ENCODE measurements at regions not wholly inside any gene's neighbourhood (a gene's known extent, or its start where the extent isn't known, plus 50 kb on each side); places are given as distances from the start of the nearest gene placed in this dataset.

- no peaks in the 10 kb centered on the region for H3K27me3 ChIP-seq (ENCODE audit: insufficient read depth, low read length)
- H3K27ac ChIP-seq (ENCODE audit: low read depth, low read length, poor library complexity, severe bottlenecking), result no peak overlapping the region
- H3F3A ChIP-seq (ENCODE audit: insufficient read depth, low read length), result no peaks in the 10 kb centered on the region
- no peaks in the 10 kb centered on the region for H3K4me1 ChIP-seq (ENCODE audit: insufficient read depth, low read length, severe bottlenecking)
- no peak overlapping the region for H3K4me2 ChIP-seq (ENCODE audit: low read length)
- no peak overlapping the region for H2AFZ ChIP-seq (ENCODE audit: low read length)
- H3K79me2 ChIP-seq (ENCODE audit: insufficient read depth, low read length), result no peaks in the 10 kb centered on the region
- H4K20me1 ChIP-seq (ENCODE audit: insufficient read depth, low read length), result no peaks in the 10 kb centered on the region
- TF ChIP-seq CTCF (IDR thresholded peaks at IDR 0.05; ENCODE audit: low read length) (no peak), EZH2 (IDR thresholded peaks at IDR 0.05; ENCODE audit: borderline replicate concordance, low read length) (no peak)
- no peak overlapping the region for H3K4me3 ChIP-seq (ENCODE audit: low read depth, low read length, poor library complexity, severe bottlenecking)
- H3K9me3 ChIP-seq (ENCODE audit: low read length), result no peaks in the 10 kb centered on the region
- H3K9ac ChIP-seq (ENCODE audit: low read length), result no peak overlapping the region
- H3K9me2 ChIP-seq (ENCODE audit: low read depth, low read length), result no peaks in the 10 kb centered on the region
- H3K36me3 ChIP-seq (ENCODE audit: insufficient read depth, low read length), result no peaks in the 10 kb centered on the region
Observed at GRCh38 chr22:27668828-27669797, 132.4 kb downstream of the MN1 start.

- Histone ChIP-seq H3K4me3 (ENCODE audit: low read depth, low read length, poor library complexity, severe bottlenecking) (no peak overlapping the region), H3K27ac (ENCODE audit: low read depth, low read length, poor library complexity, severe bottlenecking) (no peak overlapping the region), H3K9me2 (ENCODE audit: low read depth, low read length) (no peaks in the 10 kb centered on the region), H3K4me2 (ENCODE audit: low read length) (no peak overlapping the region), H4K20me1 (ENCODE audit: insufficient read depth, low read length) (no peaks in the 10 kb centered on the region), H3K9me3 (ENCODE audit: low read length) (no peaks in the 10 kb centered on the region), H3K27me3 (ENCODE audit: insufficient read depth, low read length) (no peaks in the 10 kb centered on the region), H3K36me3 (ENCODE audit: insufficient read depth, low read length) (no peaks in the 10 kb centered on the region), H3K4me1 (ENCODE audit: insufficient read depth, low read length, severe bottlenecking) (no peaks in the 10 kb centered on the region), H3K9ac (ENCODE audit: low read length) (no peak overlapping the region), H3F3A (ENCODE audit: insufficient read depth, low read length) (no peaks in the 10 kb centered on the region), H2AFZ (ENCODE audit: low read length) (no peak overlapping the region), H3K79me2 (ENCODE audit: insufficient read depth, low read length) (no peaks in the 10 kb centered on the region)
- TF ChIP-seq EZH2 (IDR thresholded peaks at IDR 0.05; ENCODE audit: borderline replicate concordance, low read length) (no peak), CTCF (IDR thresholded peaks at IDR 0.05; ENCODE audit: low read length) (no peak)
Observed at GRCh38 chr22:27669798-27670599, 131.6 kb downstream of the MN1 start.

GRCh38 chr22:27670701-27671412, 130.7 kb downstream of the MN1 start:
- no peaks in the 10 kb centered on the region for H3K9me3 ChIP-seq (ENCODE audit: low read length)
- no peak overlapping the region for H3K4me3 ChIP-seq (ENCODE audit: low read depth, low read length, poor library complexity, severe bottlenecking)
- H2AFZ ChIP-seq (ENCODE audit: low read length), result no peak overlapping the region
- no peak overlapping the region for H3K9ac ChIP-seq (ENCODE audit: low read length)
- H3F3A ChIP-seq (ENCODE audit: insufficient read depth, low read length), result no peaks in the 10 kb centered on the region
- H3K4me1 ChIP-seq (ENCODE audit: insufficient read depth, low read length, severe bottlenecking), result no peaks in the 10 kb centered on the region
- H3K9me2 ChIP-seq (ENCODE audit: low read depth, low read length), result no peaks in the 10 kb centered on the region
- H3K4me2 ChIP-seq (ENCODE audit: low read length), result no peak overlapping the region
- H3K79me2 ChIP-seq (ENCODE audit: insufficient read depth, low read length), result no peaks in the 10 kb centered on the region
- H4K20me1 ChIP-seq (ENCODE audit: insufficient read depth, low read length), result no peaks in the 10 kb centered on the region
- H3K27ac ChIP-seq (ENCODE audit: low read depth, low read length, poor library complexity, severe bottlenecking), result no peak overlapping the region
- H3K27me3 ChIP-seq (ENCODE audit: insufficient read depth, low read length), result no peaks in the 10 kb centered on the region
- TF ChIP-seq CTCF (IDR thresholded peaks at IDR 0.05; ENCODE audit: low read length) (no peak), EZH2 (IDR thresholded peaks at IDR 0.05; ENCODE audit: borderline replicate concordance, low read length) (no peak)
- H3K36me3 ChIP-seq (ENCODE audit: insufficient read depth, low read length), result no peaks in the 10 kb centered on the region

All from OCI-LY1 (cell line).